D721Med (cell line): ENCODE measurements at regions not wholly inside any gene's neighbourhood (a gene's known extent, or its start where the extent isn't known, plus 50 kb on each side); places are given as distances from the start of the nearest gene placed in this dataset.
"Not testable (repeated sequence)": the region's sequence is repeated elsewhere in the genome, so short reads cannot be mapped to it uniquely, and the experiment has no call there.

Source experiments
- DNase-seq: peaks from one replicate; pipeline ENCODE4 v3.0.0; 2011; ENCODE audit warnings: low spot score; ENCODE audit not compliant: insufficient read length
- FAIRE-seq: peaks from 2 replicates; lab custom pipeline; 2011; peaks lifted over from hg19 to GRCh38; lab: Jason Lieb, UNC
- TF ChIP-seq, protein P1 (sequence below): IDR thresholded peaks from 2 replicates; pipeline ENCODE4 v1.5.1; 2012; ENCODE audit warnings: mild to moderate bottlenecking, control low read depth; ENCODE audit not compliant: insufficient read depth; ENCODE audit errors: missing control alignments

DNA sequence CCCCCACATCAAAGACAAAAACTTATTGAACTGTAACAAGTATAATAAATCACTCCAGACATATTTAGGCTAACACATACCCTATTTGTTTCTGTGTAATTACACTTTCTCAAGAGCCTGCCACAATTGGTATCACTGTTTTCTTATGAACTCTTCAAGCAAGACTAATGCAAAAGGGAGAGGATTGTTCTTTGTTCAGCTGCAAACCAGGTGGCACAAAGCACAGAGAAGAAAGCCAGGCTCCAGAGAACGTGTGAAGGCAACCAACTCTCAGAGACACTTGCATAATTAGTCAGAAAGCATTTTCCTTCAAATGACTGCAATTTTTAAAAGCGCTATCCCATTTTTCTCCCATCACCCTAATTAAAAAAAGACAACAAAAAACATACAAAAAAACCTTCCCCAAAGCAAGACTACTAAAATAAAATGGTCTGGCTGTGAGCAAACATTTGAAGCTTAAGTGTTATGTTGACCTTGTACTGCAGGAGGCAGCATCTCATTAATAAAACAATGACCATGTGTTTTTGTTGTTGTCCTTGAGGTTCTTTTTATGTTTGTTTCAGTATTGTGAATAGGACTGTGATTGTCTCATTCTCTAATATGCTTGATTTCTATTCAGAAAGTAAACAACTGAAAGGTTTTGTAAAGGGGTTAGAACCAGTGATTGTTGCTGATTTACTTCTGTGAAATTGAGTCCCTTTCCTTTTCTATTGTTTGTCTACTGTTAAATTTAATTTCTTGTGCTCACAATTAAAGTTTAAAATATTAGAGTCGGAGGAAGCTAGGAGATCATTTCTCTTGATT is 452.7 kb upstream of the PDE3A start:
- TF ChIP-seq, protein P1, sequence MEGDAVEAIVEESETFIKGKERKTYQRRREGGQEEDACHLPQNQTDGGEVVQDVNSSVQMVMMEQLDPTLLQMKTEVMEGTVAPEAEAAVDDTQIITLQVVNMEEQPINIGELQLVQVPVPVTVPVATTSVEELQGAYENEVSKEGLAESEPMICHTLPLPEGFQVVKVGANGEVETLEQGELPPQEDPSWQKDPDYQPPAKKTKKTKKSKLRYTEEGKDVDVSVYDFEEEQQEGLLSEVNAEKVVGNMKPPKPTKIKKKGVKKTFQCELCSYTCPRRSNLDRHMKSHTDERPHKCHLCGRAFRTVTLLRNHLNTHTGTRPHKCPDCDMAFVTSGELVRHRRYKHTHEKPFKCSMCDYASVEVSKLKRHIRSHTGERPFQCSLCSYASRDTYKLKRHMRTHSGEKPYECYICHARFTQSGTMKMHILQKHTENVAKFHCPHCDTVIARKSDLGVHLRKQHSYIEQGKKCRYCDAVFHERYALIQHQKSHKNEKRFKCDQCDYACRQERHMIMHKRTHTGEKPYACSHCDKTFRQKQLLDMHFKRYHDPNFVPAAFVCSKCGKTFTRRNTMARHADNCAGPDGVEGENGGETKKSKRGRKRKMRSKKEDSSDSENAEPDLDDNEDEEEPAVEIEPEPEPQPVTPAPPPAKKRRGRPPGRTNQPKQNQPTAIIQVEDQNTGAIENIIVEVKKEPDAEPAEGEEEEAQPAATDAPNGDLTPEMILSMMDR, result peak; percentile 62
- DNase-seq, result no peak
- peak; percentile 63 for FAIRE-seq

DNA sequence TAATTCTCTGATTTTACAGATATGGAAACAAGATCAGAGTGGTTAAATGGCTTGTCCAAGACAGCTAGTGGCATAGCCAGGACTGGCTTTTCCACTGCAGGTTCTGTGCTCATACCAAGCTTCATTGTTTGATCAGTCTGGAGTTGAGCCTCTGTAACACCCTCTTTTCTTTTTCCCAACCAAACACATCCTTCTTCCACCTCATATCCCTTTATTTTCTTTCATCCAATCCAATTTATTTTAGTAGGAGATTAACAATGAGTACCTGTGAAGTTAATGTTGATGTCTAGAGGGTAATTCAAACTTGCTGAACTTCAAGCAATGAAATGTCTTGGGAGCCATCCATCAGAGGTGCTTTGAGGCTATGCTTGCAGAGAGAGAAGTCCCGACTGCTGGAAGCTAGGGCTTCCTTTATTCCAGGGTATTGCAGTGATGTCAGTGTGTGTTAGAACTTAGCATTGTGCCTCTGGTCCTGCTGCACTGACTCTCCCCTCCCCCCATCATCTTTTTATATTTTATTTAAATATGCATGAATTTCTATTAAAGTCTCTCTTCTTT is 452.1 kb upstream of the PDE3A start:
- TF ChIP-seq, protein P1, result no peak
- DNase-seq (no peak), FAIRE-seq (no peak)

DNA sequence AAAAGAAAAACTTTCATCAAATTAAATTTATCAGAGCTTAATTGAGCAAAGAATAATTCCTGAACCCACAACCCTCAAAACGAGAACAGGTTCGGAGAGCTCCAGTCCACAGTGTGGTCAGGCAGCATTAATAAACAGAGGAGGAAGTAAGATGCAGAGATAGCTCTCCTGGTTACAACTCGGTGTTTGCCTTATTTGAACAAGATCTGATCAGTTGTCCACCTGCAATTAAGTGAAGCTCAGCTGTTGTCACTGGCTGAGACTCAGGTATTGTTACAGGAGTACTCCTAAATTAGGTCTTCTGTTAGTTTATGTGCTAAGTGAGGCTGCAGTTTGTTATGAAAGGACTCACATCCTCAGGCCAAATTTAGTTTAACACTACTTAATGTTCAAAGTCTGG is 451.4 kb upstream of the PDE3A start:
- FAIRE-seq (no peak), DNase-seq (no peak)
- TF ChIP-seq, protein P1, result no peak

DNA sequence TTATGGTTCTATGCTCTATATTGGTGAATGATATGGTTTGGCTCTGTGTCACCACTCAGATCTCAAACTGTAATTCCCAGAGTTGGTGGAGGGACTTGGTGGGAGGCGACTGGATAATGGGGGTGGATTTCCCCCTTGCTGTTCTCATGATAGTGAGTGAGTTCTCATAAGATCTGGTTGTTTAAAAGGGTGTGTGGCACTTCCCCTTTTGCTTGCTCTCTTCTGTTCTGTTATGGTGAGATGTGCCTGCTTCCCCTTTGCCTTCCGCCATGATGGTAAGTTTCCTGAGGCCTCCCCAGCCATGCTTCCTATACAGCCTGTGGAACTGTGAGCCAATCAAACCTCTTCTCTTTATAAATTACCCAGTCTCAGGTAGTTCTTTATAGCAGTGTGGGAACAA is 446.6 kb upstream of the PDE3A start:
- FAIRE-seq, DNase-seq: not testable (repeated sequence)

DNA sequence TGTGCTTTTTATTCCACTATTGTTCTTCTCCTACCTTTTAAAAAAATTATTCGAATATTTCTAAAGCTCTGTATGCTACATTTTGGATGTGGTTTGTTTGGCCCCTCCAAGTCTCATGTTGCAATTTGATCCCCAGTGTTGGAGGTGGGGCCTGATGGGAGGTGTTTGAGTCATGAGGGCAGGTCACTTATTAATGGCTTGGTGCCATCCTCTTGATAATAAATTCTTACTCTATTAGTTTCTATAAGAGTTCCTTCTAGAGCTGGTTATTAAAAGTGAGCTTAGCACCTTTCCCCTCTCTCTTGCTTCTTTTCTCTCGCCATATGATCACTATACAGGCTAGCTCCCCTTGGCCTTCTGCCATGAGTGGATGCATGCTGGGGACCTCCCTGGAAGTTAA is 445.6 kb upstream of the PDE3A start:
- FAIRE-seq (no peak), DNase-seq (no peak)

DNA sequence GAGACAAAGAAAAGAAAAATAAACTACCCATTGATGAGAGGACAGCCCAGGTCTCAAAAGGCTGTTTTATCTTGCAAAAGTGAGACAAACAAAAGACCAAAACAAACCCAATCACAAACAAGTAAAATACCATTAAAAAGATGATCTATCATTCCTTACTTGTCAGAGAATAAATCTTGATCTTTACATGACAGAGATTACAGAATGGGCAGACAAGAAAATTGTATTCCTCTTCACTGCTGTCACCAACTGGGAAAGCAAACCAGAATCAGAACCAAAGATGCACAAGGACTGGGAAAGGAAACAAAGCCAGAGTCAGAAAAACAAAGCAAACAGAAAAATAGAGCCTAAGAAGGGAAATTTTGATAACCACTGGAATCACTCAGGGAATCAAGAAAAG is 444.0 kb upstream of the PDE3A start:
- FAIRE-seq, result no peak
- DNase-seq, result no peak
- TF ChIP-seq, protein P1, result no peak

More for the DNA sequence above, 445.6 kb upstream of the PDE3A start:
- TF ChIP-seq, protein P1, result no peak

DNA sequence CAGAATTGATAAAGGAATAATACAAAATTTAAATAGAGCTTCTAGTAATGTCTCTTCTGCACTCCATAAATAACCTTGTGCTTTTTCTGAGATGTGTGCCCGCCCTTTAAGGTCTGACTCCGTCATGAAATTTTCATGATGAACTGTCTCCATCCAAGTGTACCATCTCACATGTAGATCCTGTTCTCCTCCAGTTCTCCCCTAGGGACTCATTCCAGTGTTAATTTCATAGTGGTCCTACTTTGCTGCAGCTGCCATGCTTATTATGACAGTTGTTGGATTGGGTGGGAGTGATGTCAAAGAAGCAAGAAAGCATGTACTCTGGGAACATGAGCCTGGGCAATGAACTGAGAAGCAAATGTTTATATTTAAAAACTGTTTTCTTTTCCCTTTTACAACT is 442.5 kb upstream of the PDE3A start:
- FAIRE-seq (no peak), DNase-seq (no peak)

More for the DNA sequence above, 442.5 kb upstream of the PDE3A start:
- TF ChIP-seq, protein P1, result no peak
